Glutamatergic neuron (in vitro differentiated cells): ENCODE measurements at regions not wholly inside any gene's neighbourhood (a gene's known extent, or its start where the extent isn't known, plus 50 kb on each side); places are given as distances from the start of the nearest gene placed in this dataset.

Experiments used
- DNase-seq: peaks from one replicate; pipeline ENCODE4 v3.0.0; 2022
- H3K27ac Mint-ChIP-seq: one replicate; pipeline ENCODE4 v1.8.0; 2020; ENCODE audit warnings: mild to moderate bottlenecking, mixed read lengths, inconsistent platforms; ENCODE audit not compliant: unreplicated experiment
- H3K27me3 Mint-ChIP-seq: one replicate; pipeline ENCODE4 v1.8.0; 2020; ENCODE audit warnings: mild to moderate bottlenecking, moderate library complexity, mixed read lengths, inconsistent platforms; ENCODE audit not compliant: unreplicated experiment
- H3K36me3 Mint-ChIP-seq: one replicate; pipeline ENCODE4 v1.8.0; 2020; ENCODE audit warnings: mild to moderate bottlenecking, mixed read lengths, inconsistent platforms; ENCODE audit not compliant: unreplicated experiment
- H3K4me1 Mint-ChIP-seq: one replicate; pipeline ENCODE4 v1.8.0; 2020; ENCODE audit warnings: mild to moderate bottlenecking, low read depth, mixed read lengths, inconsistent platforms; ENCODE audit not compliant: unreplicated experiment
- H3K4me3 Mint-ChIP-seq: one replicate; pipeline ENCODE4 v1.8.0; 2020; ENCODE audit warnings: mild to moderate bottlenecking, mixed read lengths, inconsistent platforms; ENCODE audit not compliant: unreplicated experiment
- H3K9me3 Mint-ChIP-seq: one replicate; pipeline ENCODE4 v1.8.0; 2020; ENCODE audit warnings: mild to moderate bottlenecking, moderate library complexity, mixed read lengths, inconsistent platforms; ENCODE audit not compliant: unreplicated experiment
- CTCF ChIP-seq: fragments of 200-600 bp; sonication (generic); IDR thresholded peaks from one replicate; pipeline ENCODE4 v1.5.0; 2021; ENCODE audit not compliant: partially characterized antibody, unreplicated experiment

- H3K27me3 Mint-ChIP-seq = peaks cover 2% of the 10 kb centered on the region
- peaks cover 4% of the 10 kb centered on the region for H3K9me3 Mint-ChIP-seq
- no peak overlapping the region for H3K27ac Mint-ChIP-seq
- no peak overlapping the region for H3K4me3 Mint-ChIP-seq
- H3K36me3 Mint-ChIP-seq = peaks cover 5% of the 10 kb centered on the region
- DNase-seq = no peak
- no peaks in the 10 kb centered on the region for H3K4me1 Mint-ChIP-seq
- TF ChIP-seq CTCF = no peak
Measured at GRCh38 chrY:7455626-7456025, 544.1 kb upstream of the AMELY start.

DNA sequence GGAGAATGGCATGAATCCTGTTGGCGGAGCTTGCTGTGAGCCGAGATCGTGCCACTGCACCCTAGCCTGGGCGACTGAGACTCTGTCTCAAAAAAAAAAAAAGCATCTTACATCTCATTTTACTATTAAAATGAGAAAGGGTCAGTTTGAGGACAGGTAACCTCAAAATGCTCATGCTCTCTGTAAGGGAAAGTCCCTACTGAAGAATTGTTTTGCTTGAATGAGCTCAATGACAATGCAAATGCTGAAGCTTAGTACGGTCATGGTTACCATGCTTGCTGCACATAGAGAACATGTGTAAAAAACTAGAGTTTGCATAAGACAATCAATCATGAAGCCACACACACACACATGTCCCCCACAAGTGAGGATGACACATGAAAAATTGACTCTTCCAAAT is 541.8 kb upstream of the AMELY start:
- H3K27me3 Mint-ChIP-seq = peaks cover 2% of the 10 kb centered on the region
- H3K36me3 Mint-ChIP-seq = no peaks in the 10 kb centered on the region
- no peak overlapping the region for H3K4me3 Mint-ChIP-seq
- TF ChIP-seq CTCF = no peak
- H3K4me1 Mint-ChIP-seq = no peaks in the 10 kb centered on the region
- DNase-seq = no peak
- no peak overlapping the region for H3K27ac Mint-ChIP-seq
- H3K9me3 Mint-ChIP-seq = no peaks in the 10 kb centered on the region

DNA sequence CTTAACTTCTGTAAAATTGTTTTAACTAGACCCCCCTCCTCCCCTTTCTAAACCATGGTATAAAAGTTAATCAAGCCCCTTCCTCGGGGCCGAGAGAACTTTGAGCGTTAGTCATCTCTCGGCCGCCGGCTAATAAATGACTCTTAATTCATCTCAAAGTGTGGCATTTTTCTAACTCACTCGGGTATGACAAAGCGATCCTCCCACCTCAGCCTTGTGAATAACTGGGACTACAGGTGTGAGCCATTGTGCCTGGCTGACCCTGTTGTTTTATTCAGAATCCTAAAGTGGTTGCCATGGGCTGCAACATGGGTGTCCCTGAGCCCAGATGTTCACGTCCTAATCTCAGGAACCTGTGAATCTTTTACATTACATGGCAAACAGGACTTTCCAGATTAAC is 540.7 kb upstream of the AMELY start:
- Mint-ChIP-seq H3K27ac (no peak overlapping the region), H3K4me3 (no peak overlapping the region), H3K4me1 (no peaks in the 10 kb centered on the region), H3K27me3 (peaks cover 2% of the 10 kb centered on the region), H3K9me3 (no peaks in the 10 kb centered on the region), H3K36me3 (no peaks in the 10 kb centered on the region)
- no peak for DNase-seq
- TF ChIP-seq CTCF = no peak

- Mint-ChIP-seq H3K9me3 (no peaks in the 10 kb centered on the region), H3K4me1 (no peaks in the 10 kb centered on the region), H3K4me3 (no peak overlapping the region), H3K36me3 (no peaks in the 10 kb centered on the region), H3K27me3 (peaks cover 4% of the 10 kb centered on the region), H3K27ac (no peak overlapping the region)
- no peak for TF ChIP-seq CTCF
- DNase-seq = no peak
Measured at GRCh38 chrY:7449860-7450259, 538.3 kb upstream of the AMELY start.

GRCh38 chrY:7448687-7449086 is 537.1 kb upstream of the AMELY start:
- Mint-ChIP-seq H3K4me3 (no peak overlapping the region), H3K27ac (no peak overlapping the region), H3K9me3 (no peaks in the 10 kb centered on the region), H3K36me3 (no peaks in the 10 kb centered on the region), H3K27me3 (peaks cover 2% of the 10 kb centered on the region), H3K4me1 (no peaks in the 10 kb centered on the region)
- no peak for DNase-seq
- no peak for TF ChIP-seq CTCF
